BLaER1 treated with 17β-estradiol and CSF1 and Interleukin-3, amounts not matched to agents 10 nM and 100 nM (cell line): ENCODE measurements at regions not wholly inside any gene's neighbourhood (a gene's known extent, or its start where the extent isn't known, plus 50 kb on each side); places are given as distances from the start of the nearest gene placed in this dataset.
A peak's percentile ranks its signal among the peaks of the same experiment; 100 is the strongest.

Experiments
- H3K27ac ChIP-seq, 11 experiments: shearing (Covaris generic); formaldehyde crosslinking; 2 replicates each; pipeline ENCODE4 v1.8.1; 2022
- H3K27me3 ChIP-seq, 11 experiments: shearing (Covaris generic); formaldehyde crosslinking; 2 replicates each; pipeline ENCODE4 v1.8.1; 2022
- H3K36me3 ChIP-seq, 11 experiments: shearing (Covaris generic); formaldehyde crosslinking; 2 replicates each; pipeline ENCODE4 v1.8.1; 2022
- H3K4me1 ChIP-seq, 10 experiments: shearing (Covaris generic); formaldehyde crosslinking; 2 replicates each; pipeline ENCODE4 v1.8.1; 2022
- H3K4me2 ChIP-seq, 11 experiments: shearing (Covaris generic); formaldehyde crosslinking; 2 replicates each; pipeline ENCODE4 v1.8.1; 2022
- H3K4me3 ChIP-seq, 10 experiments: shearing (Covaris generic); formaldehyde crosslinking; 2 replicates each; pipeline ENCODE4 v1.8.1; 2022
- H3K9ac ChIP-seq, 11 experiments: shearing (Covaris generic); formaldehyde crosslinking; 2 replicates each; pipeline ENCODE4 v1.8.1; 2022
- H3K9me3 ChIP-seq, 11 experiments: shearing (Covaris generic); formaldehyde crosslinking; replicated peaks in 1 of 11; 2 replicates each; pipeline ENCODE4 v1.8.1; 2022
- H4K20me1 ChIP-seq, 11 experiments: shearing (Covaris generic); formaldehyde crosslinking; 2 replicates each; pipeline ENCODE4 v1.8.1; 2022
- Cebpa-rat ChIP-seq, 11 experiments: shearing (Covaris generic); IDR thresholded peaks; 2 replicates each; pipeline ENCODE4 v1.8.1; 2022

GRCh38 chr12:81863406-81863805 is 104.3 kb upstream of the PPFIA2 start:
- Histone ChIP-seq H3K4me3 (no peak overlapping the region), H3K4me1 (no peaks in the 10 kb centered on the region), H3K27ac (no peak overlapping the region), H3K27me3 (no peaks in the 10 kb centered on the region), H3K9ac (no peak overlapping the region), H3K9me3 (no peaks in the 10 kb centered on the region), H3K36me3 (no peaks in the 10 kb centered on the region), H4K20me1 (no peaks in the 10 kb centered on the region), H3K4me2 (no peak overlapping the region)
- TF ChIP-seq Cebpa-rat (IDR thresholded peaks at IDR 0.05) = no peak

DNA sequence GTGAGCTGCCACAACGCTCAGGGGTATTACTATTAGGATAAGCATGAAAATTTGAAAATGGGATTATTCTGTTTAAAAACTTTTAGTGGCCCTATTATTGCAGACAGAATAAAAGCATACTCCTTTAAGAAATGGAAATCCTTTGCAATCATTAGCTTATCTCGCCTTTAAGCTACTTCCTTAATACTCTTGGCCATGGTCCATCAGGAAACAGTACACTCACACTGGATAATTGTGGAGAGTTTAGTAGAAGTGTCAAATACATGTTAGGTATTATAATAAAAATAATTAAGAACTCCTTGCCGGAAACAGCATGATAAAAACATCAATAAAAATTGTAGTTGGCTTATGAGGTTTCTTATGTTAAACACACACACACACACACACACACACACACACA is 100.4 kb upstream of the PPFIA2 start:
- no peaks in the 10 kb centered on the region for H3K36me3 ChIP-seq
- H3K4me2 ChIP-seq = no peak overlapping the region
- H3K27ac ChIP-seq = no peak overlapping the region
- H3K4me1 ChIP-seq = no peaks in the 10 kb centered on the region
- H3K4me3 ChIP-seq = no peak overlapping the region
- no peak overlapping the region for H3K9ac ChIP-seq
- TF ChIP-seq Cebpa-rat (IDR thresholded peaks at IDR 0.05) = no peak
- H3K27me3 ChIP-seq = no peaks in the 10 kb centered on the region
- H3K9me3 ChIP-seq = no peaks in the 10 kb centered on the region
- H4K20me1 ChIP-seq = no peaks in the 10 kb centered on the region

DNA sequence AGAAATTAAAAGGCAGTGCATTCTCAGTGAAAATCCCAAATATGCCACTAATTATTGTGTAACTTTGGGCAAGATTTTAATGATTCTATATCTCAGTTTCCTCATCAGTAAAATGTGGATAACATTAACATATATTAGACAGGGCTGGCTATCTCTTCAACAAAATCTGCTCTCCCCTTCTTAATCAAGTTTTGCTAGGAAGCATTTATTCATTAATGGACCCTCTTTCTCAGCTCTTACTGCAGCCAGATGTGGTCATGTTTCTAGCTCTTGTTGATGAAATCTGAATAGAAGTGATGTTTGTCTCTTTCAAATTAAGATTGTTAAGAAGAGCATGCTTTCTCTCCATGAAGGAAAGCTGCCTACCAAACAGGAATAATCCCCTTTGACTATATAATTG is 84.4 kb upstream of the PPFIA2 start:
- Histone ChIP-seq H3K4me2 (no peak overlapping the region), H4K20me1 (no peaks in the 10 kb centered on the region), H3K27me3 (no peaks in the 10 kb centered on the region), H3K9ac (no peak overlapping the region), H3K27ac (no peak overlapping the region), H3K36me3 (no peaks in the 10 kb centered on the region), H3K4me3 (no peak overlapping the region), H3K9me3 (no peaks in the 10 kb centered on the region), H3K4me1 (no peaks in the 10 kb centered on the region)
- no peak for TF ChIP-seq Cebpa-rat (IDR thresholded peaks at IDR 0.05)

DNA sequence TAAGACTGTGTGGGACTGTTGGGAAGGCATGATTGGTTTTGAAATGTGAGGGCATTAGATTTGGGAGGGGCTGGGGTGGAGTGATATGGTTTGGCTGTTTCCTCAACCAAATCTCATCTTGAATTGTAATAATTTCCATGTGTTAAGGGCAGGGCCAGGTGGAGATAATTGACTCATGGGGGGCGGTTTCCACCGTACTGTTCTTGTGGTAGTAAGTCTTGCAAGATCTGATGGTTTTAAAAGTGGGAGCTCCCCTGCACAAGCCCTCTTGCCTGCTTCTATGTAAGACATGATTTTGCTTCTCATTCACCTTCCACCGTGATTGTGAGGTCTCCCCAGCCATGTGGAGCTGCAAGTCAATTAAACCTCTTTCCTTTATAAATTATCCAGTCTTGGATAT is 76.6 kb upstream of the PPFIA2 start:
- H3K27me3 ChIP-seq = no peaks in the 10 kb centered on the region

DNA sequence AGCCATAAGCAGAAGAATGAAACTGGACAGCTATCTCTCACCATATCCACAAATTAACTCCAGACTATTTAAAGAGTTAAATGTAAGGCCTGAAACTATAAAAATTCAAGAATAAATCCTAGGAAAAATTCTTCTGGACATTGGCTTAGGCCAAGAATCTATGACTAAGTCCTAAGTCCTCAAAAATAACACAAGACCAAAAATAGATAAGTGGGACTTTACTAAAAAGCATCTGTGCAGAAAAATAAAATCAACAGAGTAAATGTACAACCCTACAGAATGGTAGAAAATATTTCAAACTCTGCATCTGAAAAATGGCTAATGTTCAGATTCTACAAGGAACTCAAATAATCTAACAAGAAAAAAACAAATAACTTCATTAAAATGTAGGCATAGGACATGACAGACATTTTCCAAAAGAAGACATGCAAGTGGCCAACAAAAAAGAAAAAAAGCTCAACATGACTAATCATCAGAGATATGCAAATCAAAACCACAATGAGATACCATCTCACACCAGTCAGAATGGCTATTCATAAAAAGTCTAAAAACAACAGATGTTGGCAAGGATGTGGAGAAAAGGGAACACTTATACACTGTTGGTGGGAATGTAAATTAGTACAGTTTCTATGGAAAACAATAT is 61.0 kb upstream of the PPFIA2 start:
- no peaks in the 10 kb centered on the region for H3K36me3 ChIP-seq
- H3K9me3 ChIP-seq = peaks cover 3 to 27% (median 11%) of the 10 kb centered on the region in 11 experiments; a peak in 15 of 22 replicates
- H3K4me1 ChIP-seq = peaks cover 6 to 13% (median 11%) of the 10 kb centered on the region in 10 experiments; a peak in 17 of 20 replicates
- no peaks in the 10 kb centered on the region for H4K20me1 ChIP-seq
- no peak overlapping the region for H3K9ac ChIP-seq
- peaks cover 0 to 63% (median 0%) of the 10 kb centered on the region in 11 experiments; a peak in 6 of 22 replicates for H3K27me3 ChIP-seq
- TF ChIP-seq Cebpa-rat (IDR thresholded peaks at IDR 0.05) = no peak
- H3K4me2 ChIP-seq = no peak overlapping the region
- H3K4me3 ChIP-seq = no peak overlapping the region
- no peak overlapping the region for H3K27ac ChIP-seq

More for the DNA sequence above, 76.6 kb upstream of the PPFIA2 start:
- no peak for TF ChIP-seq Cebpa-rat (IDR thresholded peaks at IDR 0.05)
- Histone ChIP-seq H3K4me2 (no peak overlapping the region), H3K9ac (no peak overlapping the region), H3K4me1 (no peaks in the 10 kb centered on the region), H3K4me3 (no peak overlapping the region), H3K9me3 (peaks cover 8 to 15% (median 11%) of the 10 kb centered on the region in 11 experiments; a peak in 10 of 22 replicates), H3K36me3 (no peaks in the 10 kb centered on the region), H4K20me1 (no peaks in the 10 kb centered on the region), H3K27ac (no peak overlapping the region)

DNA sequence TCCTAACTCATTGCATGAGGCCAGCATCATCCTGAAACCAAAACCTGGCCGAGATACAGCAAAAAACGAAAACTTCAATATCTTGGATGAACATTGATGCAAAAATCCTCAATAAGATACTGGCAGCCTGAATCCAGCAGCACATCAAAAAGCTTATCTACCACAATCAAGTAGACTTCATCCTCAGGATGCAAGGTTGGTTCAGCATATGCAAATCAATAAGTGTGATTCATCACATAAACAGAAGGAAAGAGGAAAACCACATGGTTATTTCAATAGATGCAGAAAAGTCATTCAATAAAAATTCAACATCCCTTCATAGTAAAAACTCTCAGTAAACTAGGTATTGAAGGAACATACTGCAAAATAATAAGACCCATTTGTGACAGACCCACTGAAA is 56.5 kb upstream of the PPFIA2 start:
- Histone ChIP-seq H3K36me3 (no peaks in the 10 kb centered on the region), H3K27ac (no peak overlapping the region), H3K9ac (no peak overlapping the region), H3K4me2 (peak overlapping the region in 10 of 11 experiments; percentile 31 to 59 (median 42); a peak in 18 of 22 replicates), H4K20me1 (no peaks in the 10 kb centered on the region), H3K27me3 (peaks cover 0 to 89% (median 0%) of the 10 kb centered on the region in 11 experiments; a peak in 8 of 22 replicates), H3K9me3 (peaks cover 11 to 62% (median 34%) of the 10 kb centered on the region in 11 experiments; a peak in 20 of 22 replicates), H3K4me3 (no peak overlapping the region), H3K4me1 (peaks cover 22 to 33% (median 29%) of the 10 kb centered on the region in 10 experiments)
- no peak for TF ChIP-seq Cebpa-rat (IDR thresholded peaks at IDR 0.05)

GRCh38 chr12:81811778-81812125 is 52.6 kb upstream of the PPFIA2 start:
- Histone ChIP-seq H3K9me3 (peaks cover 7 to 56% (median 31%) of the 10 kb centered on the region in 11 experiments; a peak in 19 of 22 replicates), H3K27me3 (peaks cover 0 to 82% (median 0%) of the 10 kb centered on the region in 11 experiments; a peak in 8 of 22 replicates), H3K4me3 (peak overlapping the region in 3 of 10 experiments; percentile 4 to 38 (median 11); a peak in 1 of 20 replicates), H3K27ac (peak overlapping the region in 5 of 11 experiments; percentile 37 to 80 (median 59); a peak in 10 of 22 replicates), H3K36me3 (no peaks in the 10 kb centered on the region), H3K4me1 (peaks cover 30 to 51% (median 45%) of the 10 kb centered on the region in 10 experiments), H3K4me2 (peak overlapping the region; percentile 83 to 95 (median 89)), H4K20me1 (peaks cover 0 to 4% (median 0%) of the 10 kb centered on the region in 11 experiments; a peak in 2 of 22 replicates), H3K9ac (no peak overlapping the region)
- TF ChIP-seq Cebpa-rat (IDR thresholded peaks at IDR 0.05) = no peak

DNA sequence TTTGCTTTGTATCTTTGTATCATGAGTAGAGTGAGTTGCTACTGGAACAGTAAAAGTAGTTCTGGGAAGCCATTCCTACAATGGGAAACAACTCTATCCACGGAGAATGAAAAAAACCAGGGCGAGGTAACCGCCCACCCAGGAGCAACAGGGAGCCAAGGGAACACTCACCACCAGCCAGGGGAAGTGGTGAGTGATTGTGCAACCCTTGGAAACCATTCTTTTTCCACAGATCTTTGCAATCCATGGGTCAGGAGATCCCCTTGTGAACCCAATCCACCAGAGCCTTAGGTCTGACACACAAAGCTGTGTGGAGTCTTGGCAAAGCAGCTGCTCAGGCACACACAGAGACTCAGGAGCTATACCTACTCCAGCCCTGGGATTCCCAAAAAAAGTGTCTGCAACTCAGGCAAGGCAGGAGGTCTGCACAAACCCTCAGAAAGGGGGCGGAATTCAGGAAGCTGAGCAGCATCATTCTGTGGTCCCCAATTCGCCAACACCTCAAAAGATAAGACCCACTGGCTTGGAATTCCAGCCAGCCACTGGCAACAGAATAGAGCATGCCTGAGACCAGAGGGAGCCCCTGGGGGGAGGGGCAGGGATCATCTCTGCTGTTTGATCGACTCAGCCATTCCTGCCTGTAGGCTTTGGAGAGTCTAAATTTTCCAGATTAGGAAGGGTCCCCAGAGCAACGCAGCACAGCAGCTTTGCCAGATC is 52.1 kb upstream of the PPFIA2 start:
- Histone ChIP-seq H3K9me3 (peaks cover 5 to 56% (median 28%) of the 10 kb centered on the region in 11 experiments; a peak in 17 of 22 replicates), H3K9ac (no peak overlapping the region; a peak in 1 of 22 replicates), H3K27ac (peak overlapping the region in 6 of 11 experiments; percentile 10 to 80 (median 59); a peak in 12 of 22 replicates), H3K27me3 (peaks cover 0 to 83% (median 0%) of the 10 kb centered on the region in 11 experiments; a peak in 8 of 22 replicates), H3K36me3 (no peaks in the 10 kb centered on the region), H3K4me3 (peak overlapping the region in 7 of 10 experiments; percentile 4 to 38 (median 15); a peak in 4 of 20 replicates), H3K4me1 (peaks cover 30 to 51% (median 44%) of the 10 kb centered on the region in 10 experiments), H3K4me2 (peak overlapping the region; percentile 83 to 95 (median 89)), H4K20me1 (peaks cover 0 to 4% (median 0%) of the 10 kb centered on the region in 11 experiments; a peak in 2 of 22 replicates)
- peak in 10 of 11 experiments; percentile 13 to 82 (median 62); a peak in 10 of 22 replicates for TF ChIP-seq Cebpa-rat (IDR thresholded peaks at IDR 0.05)
